ENCODE measurements at regions not wholly inside any gene's neighbourhood (a gene's known extent, or its start where the extent isn't known, plus 50 kb on each side); places are given as distances from the start of the nearest gene placed in this dataset.
"Not testable (repeated sequence)": the region's sequence is repeated elsewhere in the genome, so short reads cannot be mapped to it uniquely, and the experiment has no call there.

- Mint-ChIP-seq H3K4me1 (ENCODE audit: low read depth) (no peaks in the 10 kb centered on the region), H3K27ac (no peak overlapping the region), H3K36me3 (ENCODE audit: low read depth) (no peaks in the 10 kb centered on the region), H3K9me3 (peaks cover 10% of the 10 kb centered on the region), H3K4me3 (no peak overlapping the region), H3K27me3 (ENCODE audit: low read depth) (no peaks in the 10 kb centered on the region)
Measured at GRCh38 chr18:40341701-40342100, 1613.3 kb upstream of the PIK3C3 start.

GRCh38 chr18:40338284-40338683 is 1616.8 kb upstream of the PIK3C3 start:
- no peaks in the 10 kb centered on the region for H3K27me3 Mint-ChIP-seq (ENCODE audit: low read depth)
- peaks cover 10% of the 10 kb centered on the region for H3K9me3 Mint-ChIP-seq
- no peaks in the 10 kb centered on the region for H3K36me3 Mint-ChIP-seq (ENCODE audit: low read depth)
- no peak overlapping the region for H3K4me3 Mint-ChIP-seq
- H3K27ac Mint-ChIP-seq = no peak overlapping the region
- no peaks in the 10 kb centered on the region for H3K4me1 Mint-ChIP-seq (ENCODE audit: low read depth)

- Mint-ChIP-seq H3K4me1 (ENCODE audit: low read depth) (no peaks in the 10 kb centered on the region), H3K27me3 (ENCODE audit: low read depth) (no peaks in the 10 kb centered on the region), H3K9me3 (peaks cover 26% of the 10 kb centered on the region), H3K36me3 (ENCODE audit: low read depth) (no peaks in the 10 kb centered on the region), H3K4me3 (no peak overlapping the region), H3K27ac (no peak overlapping the region)
Measured at GRCh38 chr18:40326985-40327384, 1628.0 kb upstream of the PIK3C3 start.

GRCh38 chr18:40325988-40326387 is 1629.0 kb upstream of the PIK3C3 start:
- Mint-ChIP-seq H3K9me3 (peaks cover 24% of the 10 kb centered on the region), H3K27me3 (ENCODE audit: low read depth) (no peaks in the 10 kb centered on the region), H3K4me3 (no peak overlapping the region), H3K36me3 (ENCODE audit: low read depth) (no peaks in the 10 kb centered on the region), H3K4me1 (ENCODE audit: low read depth) (no peaks in the 10 kb centered on the region), H3K27ac (no peak overlapping the region)

- no peaks in the 10 kb centered on the region for H3K36me3 Mint-ChIP-seq (ENCODE audit: low read depth)
- H3K9me3 Mint-ChIP-seq = peaks cover 11% of the 10 kb centered on the region
- H3K27me3 Mint-ChIP-seq (ENCODE audit: low read depth) = no peaks in the 10 kb centered on the region
- no peak overlapping the region for H3K4me3 Mint-ChIP-seq
- no peak overlapping the region for H3K27ac Mint-ChIP-seq
- no peaks in the 10 kb centered on the region for H3K4me1 Mint-ChIP-seq (ENCODE audit: low read depth)
Measured at GRCh38 chr18:40314199-40314598, 1640.8 kb upstream of the PIK3C3 start.

- Mint-ChIP-seq H3K4me3 (no peak overlapping the region), H3K36me3 (ENCODE audit: low read depth) (no peaks in the 10 kb centered on the region), H3K9me3 (peaks cover 11% of the 10 kb centered on the region), H3K27me3 (ENCODE audit: low read depth) (no peaks in the 10 kb centered on the region), H3K27ac (no peak overlapping the region), H3K4me1 (ENCODE audit: low read depth) (no peaks in the 10 kb centered on the region)
Measured at GRCh38 chr18:40313030-40313642, 1641.9 kb upstream of the PIK3C3 start.

GRCh38 chr18:40307627-40308026 is 1647.4 kb upstream of the PIK3C3 start:
- Mint-ChIP-seq H3K4me3 (no peak overlapping the region), H3K27ac (no peak overlapping the region), H3K9me3 (peaks cover 14% of the 10 kb centered on the region), H3K36me3 (ENCODE audit: low read depth) (no peaks in the 10 kb centered on the region), H3K27me3 (ENCODE audit: low read depth) (no peaks in the 10 kb centered on the region), H3K4me1 (ENCODE audit: low read depth) (no peaks in the 10 kb centered on the region)

- no peaks in the 10 kb centered on the region for H3K36me3 Mint-ChIP-seq (ENCODE audit: low read depth)
- no peak overlapping the region for H3K4me3 Mint-ChIP-seq
- H3K27me3 Mint-ChIP-seq (ENCODE audit: low read depth) = no peaks in the 10 kb centered on the region
- H3K4me1 Mint-ChIP-seq (ENCODE audit: low read depth) = no peaks in the 10 kb centered on the region
- H3K9me3 Mint-ChIP-seq = peaks cover 5% of the 10 kb centered on the region
- no peak overlapping the region for H3K27ac Mint-ChIP-seq
Measured at GRCh38 chr18:40296717-40297413, 1658.2 kb upstream of the PIK3C3 start.

- H3K36me3 Mint-ChIP-seq (ENCODE audit: low read depth) = no peaks in the 10 kb centered on the region
- H3K4me3 Mint-ChIP-seq = no peak overlapping the region
- H3K9me3 Mint-ChIP-seq = peaks cover 9% of the 10 kb centered on the region
- H3K27me3 Mint-ChIP-seq (ENCODE audit: low read depth) = no peaks in the 10 kb centered on the region
- no peaks in the 10 kb centered on the region for H3K4me1 Mint-ChIP-seq (ENCODE audit: low read depth)
- H3K27ac Mint-ChIP-seq = no peak overlapping the region
Measured at GRCh38 chr18:40292985-40293710, 1661.9 kb upstream of the PIK3C3 start.

GRCh38 chr18:40283560-40283959 is 1671.5 kb upstream of the PIK3C3 start:
- H3K4me3 Mint-ChIP-seq = no peak overlapping the region
- no peaks in the 10 kb centered on the region for H3K36me3 Mint-ChIP-seq (ENCODE audit: low read depth)
- H3K27me3 Mint-ChIP-seq (ENCODE audit: low read depth) = no peaks in the 10 kb centered on the region
- H3K9me3 Mint-ChIP-seq = peaks cover 18% of the 10 kb centered on the region
- H3K27ac Mint-ChIP-seq = no peak overlapping the region
- H3K4me1 Mint-ChIP-seq (ENCODE audit: low read depth) = no peaks in the 10 kb centered on the region

- not testable (repeated sequence) for H3K4me1 Mint-ChIP-seq (ENCODE audit: low read depth); H3K27ac Mint-ChIP-seq; H3K36me3 Mint-ChIP-seq (ENCODE audit: low read depth); H3K4me3 Mint-ChIP-seq; H3K27me3 Mint-ChIP-seq (ENCODE audit: low read depth)
- H3K9me3 Mint-ChIP-seq = peaks cover 23% of the 10 kb centered on the region
Measured at GRCh38 chr18:40281356-40281755, 1673.7 kb upstream of the PIK3C3 start.

- no peak overlapping the region for H3K27ac Mint-ChIP-seq
- peaks cover 14% of the 10 kb centered on the region for H3K9me3 Mint-ChIP-seq
- H3K27me3 Mint-ChIP-seq (ENCODE audit: low read depth) = no peaks in the 10 kb centered on the region
- H3K4me3 Mint-ChIP-seq = no peak overlapping the region
- H3K36me3 Mint-ChIP-seq (ENCODE audit: low read depth) = no peaks in the 10 kb centered on the region
- no peaks in the 10 kb centered on the region for H3K4me1 Mint-ChIP-seq (ENCODE audit: low read depth)
Measured at GRCh38 chr18:40274618-40275196, 1680.3 kb upstream of the PIK3C3 start.

GRCh38 chr18:40272630-40273231 is 1682.3 kb upstream of the PIK3C3 start:
- Mint-ChIP-seq H3K4me3 (no peak overlapping the region), H3K4me1 (ENCODE audit: low read depth) (no peaks in the 10 kb centered on the region), H3K36me3 (ENCODE audit: low read depth) (no peaks in the 10 kb centered on the region), H3K27ac (no peak overlapping the region), H3K27me3 (ENCODE audit: low read depth) (no peaks in the 10 kb centered on the region), H3K9me3 (peaks cover 16% of the 10 kb centered on the region)

- Mint-ChIP-seq H3K4me1 (ENCODE audit: low read depth) (no peaks in the 10 kb centered on the region), H3K9me3 (peaks cover 7% of the 10 kb centered on the region), H3K27ac (no peak overlapping the region), H3K27me3 (ENCODE audit: low read depth) (no peaks in the 10 kb centered on the region), H3K4me3 (no peak overlapping the region), H3K36me3 (ENCODE audit: low read depth) (no peaks in the 10 kb centered on the region)
Measured at GRCh38 chr18:40259115-40259835, 1695.8 kb upstream of the PIK3C3 start.

All from T-helper 1 cell treated with Interleukin-12 subunit alpha and Interleukin-12 subunit beta and Interleukin-4 antibody, amounts not matched to agents 30 μg/mL and 1 μg/mL, for 36 hours (primary cell).